GM08714 (cell line): ENCODE measurements at regions not wholly inside any gene's neighbourhood (a gene's known extent, or its start where the extent isn't known, plus 50 kb on each side); places are given as distances from the start of the nearest gene placed in this dataset.

Experiments
- H3K4me3 ChIP-seq: fragments of 200-500 bp; sonication (Bioruptor generic); 2 replicates; pipeline ENCODE4 v1.5.1; 2014; ENCODE audit warnings: mild to moderate bottlenecking, low read length, inconsistent platforms
- ZNF274 ChIP-seq: IDR thresholded peaks from 2 replicates; pipeline ENCODE4 v1.6.1; 2012; ENCODE audit warnings: mild to moderate bottlenecking, low read depth, low read length

- no peak overlapping the region for H3K4me3 ChIP-seq
- TF ChIP-seq ZNF274, result no peak
Measured at GRCh38 chr4:121239951-121240350, 75.8 kb upstream of the TNIP3 start.

GRCh38 chr4:121238461-121238860 lies 74.3 kb upstream of the TNIP3 start:
- H3K4me3 ChIP-seq, result no peak overlapping the region
- no peak for TF ChIP-seq ZNF274

- H3K4me3 ChIP-seq, result no peak overlapping the region
- TF ChIP-seq ZNF274, result no peak
Measured at GRCh38 chr4:121237069-121237399, 72.9 kb upstream of the TNIP3 start.

- no peak for TF ChIP-seq ZNF274
- H3K4me3 ChIP-seq, result no peak overlapping the region
Measured at GRCh38 chr4:121236353-121237068, 72.4 kb upstream of the TNIP3 start.

DNA sequence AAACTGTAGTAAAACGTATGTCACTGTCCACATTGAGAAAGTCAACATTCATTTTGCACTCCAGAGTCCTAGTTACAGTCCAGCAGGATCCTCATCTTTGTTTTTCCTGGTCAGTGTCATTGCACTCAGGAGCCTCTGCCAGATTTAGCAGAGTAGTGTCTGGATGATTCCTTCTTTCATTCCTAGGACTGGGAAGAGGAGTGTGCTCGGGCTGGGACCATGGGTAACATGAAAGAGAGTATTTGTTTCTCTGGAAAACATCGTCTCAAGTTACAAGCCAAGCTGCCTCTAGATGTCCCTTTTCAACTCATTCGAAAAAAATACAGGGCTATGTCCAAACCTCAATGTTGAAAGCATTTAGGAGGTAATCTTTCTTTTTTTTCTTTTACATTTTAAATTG lies 69.9 kb upstream of the TNIP3 start:
- no peak overlapping the region for H3K4me3 ChIP-seq
- no peak for TF ChIP-seq ZNF274

DNA sequence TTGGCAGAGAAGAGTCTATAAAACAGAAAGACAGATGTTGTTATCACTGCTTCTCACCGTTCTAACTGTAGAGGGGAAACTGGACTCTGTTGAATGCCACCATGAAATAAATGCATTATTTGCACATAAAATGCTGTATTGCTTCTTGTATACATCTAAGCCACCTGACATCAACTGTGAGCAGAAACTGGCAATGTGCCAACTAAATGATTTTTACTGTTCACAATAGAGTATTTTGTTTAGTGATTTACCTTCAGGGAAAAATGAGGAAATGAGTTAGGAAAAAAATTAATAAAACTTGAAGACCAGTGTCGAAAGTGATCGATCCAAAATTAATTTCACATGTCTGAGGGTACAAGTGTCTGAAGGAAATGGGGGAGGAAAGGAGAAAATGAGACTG lies 65.9 kb upstream of the TNIP3 start:
- no peak for TF ChIP-seq ZNF274

GRCh38 chr4:121228848-121229247 lies 64.7 kb upstream of the TNIP3 start:
- H3K4me3 ChIP-seq, result no peak overlapping the region
- TF ChIP-seq ZNF274, result no peak

More for the DNA sequence above, 65.9 kb upstream of the TNIP3 start:
- no peak overlapping the region for H3K4me3 ChIP-seq

DNA sequence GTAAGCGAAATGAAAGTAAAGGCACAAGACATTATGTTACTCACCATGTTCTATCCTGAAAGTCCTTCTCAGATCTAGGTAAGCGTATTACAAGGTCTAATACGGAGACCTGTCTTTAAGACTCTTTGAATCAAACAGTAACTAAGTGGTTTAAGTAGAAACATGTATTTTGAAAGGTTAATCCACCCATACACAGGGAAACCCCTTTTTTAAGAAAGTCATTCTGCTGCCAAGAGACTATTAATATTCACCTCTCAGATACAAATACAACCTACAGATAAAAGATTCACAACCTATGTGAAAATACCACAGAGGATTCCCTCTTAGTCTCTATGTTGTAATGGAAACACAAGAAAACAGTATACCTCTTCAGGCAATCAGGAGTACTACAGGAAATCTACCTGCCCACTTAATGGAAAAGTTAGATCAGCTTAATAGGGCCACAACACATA lies 63.2 kb upstream of the TNIP3 start:
- no peak for TF ChIP-seq ZNF274
- no peak overlapping the region for H3K4me3 ChIP-seq

- no peak for TF ChIP-seq ZNF274
- peak overlapping the region; percentile 57; the same call in 1 of the 2 replicates for H3K4me3 ChIP-seq
Measured at GRCh38 chr4:121226362-121226761, 62.2 kb upstream of the TNIP3 start.

GRCh38 chr4:121221608-121222007 lies 57.5 kb upstream of the TNIP3 start:
- no peak for TF ChIP-seq ZNF274
- no peak overlapping the region for H3K4me3 ChIP-seq

GRCh38 chr4:121221201-121221600 lies 57.1 kb upstream of the TNIP3 start:
- TF ChIP-seq ZNF274, result no peak
- H3K4me3 ChIP-seq, result no peak overlapping the region

- TF ChIP-seq ZNF274, result no peak
- no peak overlapping the region for H3K4me3 ChIP-seq
Measured at GRCh38 chr4:121220698-121221097, 56.6 kb upstream of the TNIP3 start.

- no peak for TF ChIP-seq ZNF274
- H3K4me3 ChIP-seq, result no peak overlapping the region
Measured at GRCh38 chr4:121219227-121219626, 55.1 kb upstream of the TNIP3 start.

- H3K4me3 ChIP-seq, result no peak overlapping the region
- TF ChIP-seq ZNF274, result no peak
Measured at GRCh38 chr4:121217351-121217750, 53.2 kb upstream of the TNIP3 start.

- TF ChIP-seq ZNF274, result no peak
- no peak overlapping the region for H3K4me3 ChIP-seq
Measured at GRCh38 chr4:121216461-121216860, 52.3 kb upstream of the TNIP3 start.

- TF ChIP-seq ZNF274, result no peak
- H3K4me3 ChIP-seq, result no peak overlapping the region
Measured at GRCh38 chr4:121213940-121214339, 49.8 kb upstream of the TNIP3 start.
